GM18520 (cell line): ENCODE measurements at regions not wholly inside any gene's neighbourhood (a gene's known extent, or its start where the extent isn't known, plus 50 kb on each side); places are given as distances from the start of the nearest gene placed in this dataset.
"Not testable (repeated sequence)": the region's sequence is repeated elsewhere in the genome, so short reads cannot be mapped to it uniquely, and the experiment has no call there.

Source experiments
- ATAC-seq: cut with Tn5 transposase; IDR thresholded peaks from one replicate; pipeline ENCODE4 v1.9.1; 2021; ENCODE audit not compliant: unreplicated experiment

DNA sequence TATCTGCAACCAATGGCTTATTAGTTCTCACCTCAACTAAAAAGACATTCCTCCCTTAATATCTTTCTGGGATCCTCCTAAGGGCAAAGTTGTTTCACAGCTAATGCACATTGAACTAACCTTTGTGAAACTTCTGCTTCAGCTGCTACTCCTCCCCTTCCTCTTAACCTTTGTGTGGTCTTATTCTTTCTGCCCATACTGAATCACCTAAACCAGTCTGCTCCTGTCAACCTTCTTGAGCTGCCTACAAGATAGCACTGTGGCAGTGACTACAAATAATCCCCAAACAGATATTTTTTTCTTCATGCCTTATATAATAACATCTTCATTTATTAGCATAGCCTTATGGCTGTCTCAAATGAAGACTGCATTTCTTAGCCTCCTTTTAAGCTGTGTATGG is 1077.4 kb upstream of the ATXN7L3B start:
- no peak for ATAC-seq

- ATAC-seq = no peak
These were observed 1072.5 kb upstream of the ATXN7L3B start for GRCh38 chr12:73465106-73465505.

DNA sequence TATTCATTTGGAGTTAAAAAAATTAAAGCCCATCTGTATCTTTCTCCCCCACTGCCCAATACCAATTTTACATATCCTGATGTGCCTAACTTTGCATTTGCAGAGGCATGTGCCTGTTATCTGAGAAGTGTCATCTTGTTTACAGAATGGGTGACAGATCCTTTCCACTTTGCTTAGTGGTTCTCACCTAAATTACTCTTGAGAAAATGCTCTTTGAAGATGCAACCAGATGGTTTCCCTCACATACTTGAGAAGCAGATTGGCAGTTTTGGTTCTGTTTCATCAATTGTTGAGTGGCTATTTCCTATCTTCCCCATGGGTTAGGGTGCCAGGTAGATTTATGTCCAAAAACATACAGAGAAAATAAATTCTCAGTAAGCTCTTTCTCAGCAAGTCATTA is 1051.4 kb upstream of the ATXN7L3B start:
- ATAC-seq = no peak

- ATAC-seq = no peak
These were observed 1031.0 kb upstream of the ATXN7L3B start for GRCh38 chr12:73506611-73507010.

- ATAC-seq = no peak
These were observed 1023.0 kb upstream of the ATXN7L3B start for GRCh38 chr12:73514672-73515071.

DNA sequence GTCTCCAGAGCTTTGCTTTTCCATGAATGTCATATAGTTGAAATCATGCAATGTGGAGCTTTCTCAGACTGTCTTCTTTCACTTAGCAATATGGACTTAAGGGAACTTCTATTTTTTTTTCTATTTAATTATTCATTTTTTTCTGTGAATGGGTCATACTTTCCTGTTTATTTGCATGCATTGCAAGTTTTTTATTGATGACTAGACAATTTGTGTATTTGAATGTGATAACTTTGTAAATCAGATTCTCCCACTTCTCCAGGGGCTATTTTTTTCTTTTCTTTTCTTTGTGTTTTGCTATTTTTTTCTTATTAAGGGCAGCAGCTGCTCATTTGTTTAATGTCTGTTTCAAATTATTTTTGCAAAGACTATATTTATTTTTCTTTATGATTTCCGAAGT is 1019.8 kb upstream of the ATXN7L3B start:
- no peak for ATAC-seq

GRCh38 chr12:73529231-73529630 is 1008.4 kb upstream of the ATXN7L3B start:
- ATAC-seq = no peak

DNA sequence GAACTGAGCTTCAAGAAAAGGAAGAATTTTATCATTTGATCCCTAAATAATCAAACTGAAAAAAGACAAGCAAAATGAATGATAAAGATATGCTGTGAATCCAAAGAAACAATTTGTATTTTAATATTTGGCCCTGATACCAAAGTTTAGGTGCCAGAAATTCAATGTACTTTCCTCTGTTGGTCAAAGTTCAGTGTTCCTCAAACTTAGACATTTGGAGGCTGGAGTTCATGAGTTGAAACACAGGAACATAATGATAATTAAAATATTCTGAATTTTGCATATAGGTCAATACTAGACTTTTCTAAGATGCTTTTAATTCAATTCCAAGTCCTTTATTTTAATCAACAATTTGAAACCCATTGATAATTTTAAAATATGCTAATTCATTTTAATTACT is 1007.7 kb upstream of the ATXN7L3B start:
- no peak for ATAC-seq

DNA sequence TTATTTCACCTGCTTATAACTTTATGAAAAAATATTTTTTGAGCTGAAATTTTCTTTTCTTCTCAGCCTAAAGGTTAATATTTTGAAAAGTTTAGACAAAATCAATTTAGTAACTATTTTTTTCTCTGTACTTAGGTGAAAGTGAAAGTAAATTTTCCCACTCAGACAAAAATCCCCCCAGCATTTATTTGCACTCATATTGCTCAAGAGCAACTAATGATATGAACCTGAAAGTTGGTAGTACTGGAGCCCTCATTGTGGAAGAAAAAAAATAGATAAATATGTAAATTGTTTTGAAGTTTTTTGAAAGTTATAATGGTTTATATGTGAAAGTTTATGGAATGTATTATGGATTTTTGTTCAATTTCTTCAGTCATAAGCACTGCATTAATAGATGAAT is 1005.9 kb upstream of the ATXN7L3B start:
- ATAC-seq = no peak

DNA sequence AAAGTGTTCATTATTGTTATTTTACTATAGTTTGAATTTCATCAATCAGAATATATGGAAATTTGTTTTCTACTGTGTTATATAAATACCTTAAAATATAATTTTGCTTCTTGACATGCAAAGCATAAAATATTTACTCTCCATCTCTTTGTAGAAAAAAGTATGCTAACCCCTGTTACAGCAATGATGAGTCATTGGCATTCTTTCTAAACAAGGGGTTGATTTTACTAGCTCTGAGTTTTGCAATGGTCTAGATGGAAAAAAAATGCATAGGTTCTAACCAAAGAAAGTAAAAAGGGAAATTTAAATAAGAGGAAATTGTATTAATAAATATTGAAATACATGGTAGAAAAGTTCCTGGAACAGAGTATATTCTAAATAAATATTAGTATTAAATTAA is 990.2 kb upstream of the ATXN7L3B start:
- ATAC-seq = no peak

DNA sequence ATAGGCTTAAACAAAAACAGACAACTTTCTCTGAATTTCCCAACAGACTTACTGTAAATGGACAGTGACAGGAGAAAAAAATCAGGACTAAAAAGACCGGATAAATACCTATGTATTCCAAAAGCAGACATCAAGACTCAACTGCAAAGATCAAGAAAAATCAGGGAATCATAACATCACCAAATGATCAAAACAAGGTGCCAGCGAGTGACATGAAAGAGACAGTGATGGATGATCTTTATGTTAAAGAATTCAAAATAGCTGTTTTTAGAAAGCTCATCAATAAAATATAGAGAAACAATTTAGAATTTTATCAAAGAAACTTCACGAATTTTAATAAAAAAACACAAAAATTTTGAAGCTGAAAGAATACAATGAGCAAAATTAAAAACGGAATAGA is 952.5 kb upstream of the ATXN7L3B start:
- no peak for ATAC-seq

DNA sequence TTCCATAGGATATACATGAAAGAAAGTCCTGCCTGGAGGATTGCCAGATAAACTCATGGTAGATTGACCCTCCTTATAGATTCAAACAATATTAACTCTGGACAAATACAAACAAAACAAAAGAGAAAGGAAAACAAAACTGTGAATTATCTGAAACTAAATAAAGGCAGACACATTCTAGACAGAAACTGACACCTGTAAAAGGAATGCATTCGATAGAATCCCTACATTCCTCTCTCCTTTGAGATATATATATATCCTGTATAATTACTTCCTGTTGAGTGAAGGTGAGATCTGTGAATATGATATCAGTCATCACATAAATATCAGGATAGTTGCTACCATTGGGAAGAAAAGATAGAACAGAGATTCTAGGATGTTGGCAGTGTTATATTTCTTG is 948.4 kb upstream of the ATXN7L3B start:
- no peak for ATAC-seq

DNA sequence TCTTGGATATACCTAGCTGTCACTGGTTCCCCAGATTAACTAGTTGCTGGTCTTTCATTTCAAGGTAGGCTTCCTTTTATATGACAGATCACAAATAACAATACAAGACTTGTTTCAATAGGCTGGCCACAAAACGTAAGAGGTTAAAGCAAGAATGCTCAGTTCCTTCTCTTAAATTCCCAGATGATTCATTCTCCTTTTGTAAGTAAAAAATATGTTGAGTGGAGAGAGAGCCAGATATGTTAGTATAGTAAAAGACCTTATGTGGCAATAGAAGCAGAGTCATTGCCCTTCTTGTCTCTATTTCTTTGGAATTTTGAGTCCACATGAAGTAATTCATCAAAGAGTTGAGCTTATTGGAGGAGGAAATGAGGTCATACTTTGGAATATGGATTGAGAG is 939.0 kb upstream of the ATXN7L3B start:
- no peak for ATAC-seq

DNA sequence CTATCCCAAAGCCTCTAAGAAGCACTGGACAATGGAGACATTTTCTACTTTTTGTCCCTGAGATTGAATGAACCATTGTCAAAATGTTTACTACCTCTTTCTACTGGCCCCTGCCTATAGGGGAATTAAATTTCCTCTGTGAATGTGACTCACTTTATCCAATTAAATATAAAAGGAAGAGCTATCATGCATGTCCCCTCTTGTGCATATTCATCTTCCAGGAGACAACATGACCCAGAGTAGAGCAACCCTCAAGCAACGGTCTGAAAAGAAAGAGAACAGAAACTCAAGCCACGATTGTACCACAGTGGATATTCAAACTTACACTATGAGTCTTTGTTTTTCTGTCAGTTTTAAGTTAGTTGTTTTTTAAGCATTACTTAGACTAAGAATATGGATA is 938.4 kb upstream of the ATXN7L3B start:
- ATAC-seq = no peak

GRCh38 chr12:73605925-73606324 is 931.7 kb upstream of the ATXN7L3B start:
- ATAC-seq = not testable (repeated sequence)

DNA sequence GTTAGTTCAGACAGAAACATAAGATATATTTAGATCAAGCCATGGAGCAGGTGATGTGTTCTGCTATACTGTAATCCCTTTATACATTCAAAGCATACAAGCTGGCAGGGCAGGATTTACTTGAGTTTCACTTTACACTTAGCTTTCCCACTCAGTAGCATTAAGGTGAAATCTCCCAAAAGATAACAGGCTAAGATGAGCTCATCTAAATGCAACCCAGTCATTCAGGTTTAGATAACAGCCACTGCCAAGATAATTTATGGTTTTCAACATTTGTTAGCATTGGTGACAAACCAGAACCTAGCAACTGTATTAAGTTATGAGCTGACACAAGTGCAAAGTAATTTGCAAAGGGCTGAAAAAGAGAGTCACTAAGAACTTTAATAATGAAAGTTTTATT is 925.1 kb upstream of the ATXN7L3B start:
- no peak for ATAC-seq

DNA sequence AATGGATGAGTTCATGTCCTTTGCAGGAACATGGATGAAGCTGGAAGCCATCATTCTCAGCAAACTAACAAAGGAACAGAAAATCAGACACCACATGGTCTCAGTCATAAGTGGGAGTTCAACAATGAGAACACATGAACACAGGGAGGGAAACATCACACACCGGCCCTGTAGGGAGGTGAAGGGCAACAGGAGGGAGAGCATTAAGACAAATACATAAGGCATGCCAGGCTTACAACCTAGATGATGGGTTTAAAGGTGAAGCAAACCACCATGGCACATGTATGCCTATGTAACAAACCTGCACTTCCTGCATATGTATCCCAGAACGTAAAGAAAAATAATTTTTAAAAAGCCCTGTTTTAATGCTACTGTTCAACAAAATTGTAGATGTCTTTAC is 914.2 kb upstream of the ATXN7L3B start:
- ATAC-seq = no peak

- no peak for ATAC-seq
These were observed 912.4 kb upstream of the ATXN7L3B start for GRCh38 chr12:73625226-73625625.

GRCh38 chr12:73629171-73629570 is 908.5 kb upstream of the ATXN7L3B start:
- ATAC-seq = no peak

GRCh38 chr12:73629893-73630831 is 907.5 kb upstream of the ATXN7L3B start:
- ATAC-seq = no peak

GRCh38 chr12:73632191-73632590 is 905.4 kb upstream of the ATXN7L3B start:
- no peak for ATAC-seq

DNA sequence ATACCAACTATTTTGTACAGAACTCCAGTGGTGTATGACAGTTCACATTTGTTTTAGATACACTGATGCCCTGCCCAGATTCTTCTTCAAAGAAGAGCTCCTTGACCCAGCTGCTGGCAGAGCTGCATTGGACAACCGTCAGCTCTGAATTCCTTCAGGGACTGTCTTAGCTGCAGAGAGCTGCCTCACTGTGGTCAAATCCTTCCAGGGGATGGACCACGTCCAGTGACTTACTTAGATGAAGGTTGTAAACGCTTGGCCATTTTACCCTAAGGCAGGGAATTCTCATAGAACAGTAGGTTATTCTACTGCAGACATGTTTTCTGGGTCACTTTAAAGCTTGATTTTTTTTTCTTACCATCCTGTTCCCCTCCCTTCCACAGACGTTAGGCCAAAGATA is 905.0 kb upstream of the ATXN7L3B start:
- no peak for ATAC-seq

DNA sequence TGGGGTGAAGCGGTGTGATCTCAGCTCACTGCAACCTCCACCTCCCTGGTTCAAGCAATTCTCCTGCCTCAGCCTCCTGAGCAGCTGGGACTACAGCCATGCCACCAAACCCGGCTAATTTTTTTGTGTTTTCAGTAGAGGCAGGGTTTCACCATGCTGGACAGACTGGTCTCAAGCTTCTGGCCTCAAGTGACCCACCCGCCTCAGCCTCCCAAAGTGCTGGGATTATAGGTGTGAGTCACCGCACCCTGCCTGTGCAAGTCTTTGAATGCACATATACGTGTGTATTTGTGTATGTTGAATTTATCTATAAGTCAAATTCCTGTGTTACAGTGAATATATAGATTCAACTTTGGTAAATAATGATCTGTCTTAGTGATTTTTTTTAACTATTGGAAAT is 898.2 kb upstream of the ATXN7L3B start:
- ATAC-seq = not testable (repeated sequence)
